ENCODE measurements at regions not wholly inside any gene's neighbourhood (a gene's known extent, or its start where the extent isn't known, plus 50 kb on each side); places are given as distances from the start of the nearest gene placed in this dataset.
A peak's percentile ranks its signal among the peaks of the same experiment; 100 is the strongest.

- no peaks in the 10 kb centered on the region for H3K9me3 ChIP-seq (ENCODE audit: insufficient read depth, low read length, severe bottlenecking)
- no peak overlapping the region for H3K4me2 ChIP-seq (ENCODE audit: insufficient read depth, low read length)
- H3K27ac ChIP-seq (ENCODE audit: low read length), result no peak overlapping the region
- no peaks in the 10 kb centered on the region for H4K20me1 ChIP-seq (ENCODE audit: insufficient read depth, low read length)
- no peak overlapping the region for H3K9ac ChIP-seq (ENCODE audit: low read depth, low read length)
- no peak overlapping the region for H3K4me3 ChIP-seq (ENCODE audit: low read depth in 1 of 2, low read length in 2 of 2)
- TF ChIP-seq EZH2 (IDR thresholded peaks at IDR 0.05; ENCODE audit: borderline replicate concordance, low read depth, low read length, severe bottlenecking) (no peak), CTCF (IDR thresholded peaks at IDR 0.05; ENCODE audit: borderline replicate concordance, extremely low read depth, low read length, poor library complexity, severe bottlenecking) (peak; percentile 71)
- ATAC-seq (ENCODE audit: insufficient read depth, low read depth) (peak; percentile 67; the same call in 2 of the 3 replicates), DNase-seq (no peak)
- no peaks in the 10 kb centered on the region for H3K4me1 ChIP-seq (ENCODE audit: insufficient read depth, low read length)
- no peaks in the 10 kb centered on the region for H3K36me3 ChIP-seq (ENCODE audit: insufficient read depth, low read length)
- H3K27me3 ChIP-seq (ENCODE audit: insufficient read depth, low read length, poor library complexity), result no peaks in the 10 kb centered on the region
- H3K79me2 ChIP-seq (ENCODE audit: insufficient read depth, low read length), result no peaks in the 10 kb centered on the region
- no peak overlapping the region for H2AFZ ChIP-seq (ENCODE audit: low read depth, low read length)
Measured at GRCh38 chr10:51001587-51001986, 72.7 kb upstream of the PRKG1 start.

GRCh38 chr10:51002469-51002868 is 71.8 kb upstream of the PRKG1 start:
- Histone ChIP-seq H3K27ac (ENCODE audit: low read length) (no peak overlapping the region), H3K4me3 (ENCODE audit: low read depth in 1 of 2, low read length in 2 of 2) (no peak overlapping the region), H3K4me2 (ENCODE audit: insufficient read depth, low read length) (no peak overlapping the region), H3K4me1 (ENCODE audit: insufficient read depth, low read length) (no peaks in the 10 kb centered on the region), H3K9ac (ENCODE audit: low read depth, low read length) (no peak overlapping the region), H3K79me2 (ENCODE audit: insufficient read depth, low read length) (no peaks in the 10 kb centered on the region), H3K36me3 (ENCODE audit: insufficient read depth, low read length) (no peaks in the 10 kb centered on the region), H2AFZ (ENCODE audit: low read depth, low read length) (no peak overlapping the region), H4K20me1 (ENCODE audit: insufficient read depth, low read length) (no peaks in the 10 kb centered on the region), H3K27me3 (ENCODE audit: insufficient read depth, low read length, poor library complexity) (no peaks in the 10 kb centered on the region), H3K9me3 (ENCODE audit: insufficient read depth, low read length, severe bottlenecking) (no peaks in the 10 kb centered on the region)
- DNase-seq (no peak), ATAC-seq (ENCODE audit: insufficient read depth, low read depth) (no peak)
- TF ChIP-seq EZH2 (IDR thresholded peaks at IDR 0.05; ENCODE audit: borderline replicate concordance, low read depth, low read length, severe bottlenecking), result no peak
- no peak for TF ChIP-seq CTCF (IDR thresholded peaks at IDR 0.05; ENCODE audit: borderline replicate concordance, extremely low read depth, low read length, poor library complexity, severe bottlenecking)

DNA sequence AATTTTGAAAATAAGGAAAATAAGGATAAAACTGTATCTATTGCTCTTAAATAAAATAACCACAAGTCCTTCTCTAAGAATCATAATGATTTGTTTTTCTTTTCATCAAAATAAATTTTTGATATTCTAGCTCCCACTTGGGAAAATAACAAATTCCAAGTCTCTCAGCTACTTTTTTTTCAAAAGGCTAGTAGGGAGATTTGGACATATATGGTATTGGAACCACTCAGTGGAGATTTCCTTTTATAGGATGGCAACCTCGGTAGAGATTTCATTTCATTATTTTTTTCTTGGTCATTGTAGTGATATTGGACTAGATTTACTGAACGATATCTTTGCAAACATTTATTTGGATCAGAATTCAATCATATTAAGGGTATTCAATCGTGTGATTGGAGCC is 69.5 kb upstream of the PRKG1 start:
- Histone ChIP-seq H3K27ac (ENCODE audit: low read length) (no peak overlapping the region), H3K4me3 (ENCODE audit: low read depth in 1 of 2, low read length in 2 of 2) (no peak overlapping the region), H3K9ac (ENCODE audit: low read depth, low read length) (no peak overlapping the region), H3K4me1 (ENCODE audit: insufficient read depth, low read length) (no peaks in the 10 kb centered on the region), H3K79me2 (ENCODE audit: insufficient read depth, low read length) (no peaks in the 10 kb centered on the region), H3K4me2 (ENCODE audit: insufficient read depth, low read length) (no peak overlapping the region), H4K20me1 (ENCODE audit: insufficient read depth, low read length) (no peaks in the 10 kb centered on the region), H3K27me3 (ENCODE audit: insufficient read depth, low read length, poor library complexity) (no peaks in the 10 kb centered on the region), H2AFZ (ENCODE audit: low read depth, low read length) (no peak overlapping the region), H3K36me3 (ENCODE audit: insufficient read depth, low read length) (no peaks in the 10 kb centered on the region), H3K9me3 (ENCODE audit: insufficient read depth, low read length, severe bottlenecking) (no peaks in the 10 kb centered on the region)
- ATAC-seq (ENCODE audit: insufficient read depth, low read depth) (no peak), DNase-seq (no peak)
- TF ChIP-seq CTCF (IDR thresholded peaks at IDR 0.05; ENCODE audit: borderline replicate concordance, extremely low read depth, low read length, poor library complexity, severe bottlenecking) (no peak), EZH2 (IDR thresholded peaks at IDR 0.05; ENCODE audit: borderline replicate concordance, low read depth, low read length, severe bottlenecking) (no peak)

GRCh38 chr10:51005551-51005950 is 68.7 kb upstream of the PRKG1 start:
- Histone ChIP-seq H3K9ac (ENCODE audit: low read depth, low read length) (no peak overlapping the region), H3K9me3 (ENCODE audit: insufficient read depth, low read length, severe bottlenecking) (no peaks in the 10 kb centered on the region), H3K79me2 (ENCODE audit: insufficient read depth, low read length) (no peaks in the 10 kb centered on the region), H3K27me3 (ENCODE audit: insufficient read depth, low read length, poor library complexity) (no peaks in the 10 kb centered on the region), H4K20me1 (ENCODE audit: insufficient read depth, low read length) (no peaks in the 10 kb centered on the region), H3K36me3 (ENCODE audit: insufficient read depth, low read length) (no peaks in the 10 kb centered on the region), H2AFZ (ENCODE audit: low read depth, low read length) (no peak overlapping the region), H3K4me2 (ENCODE audit: insufficient read depth, low read length) (no peak overlapping the region), H3K4me1 (ENCODE audit: insufficient read depth, low read length) (no peaks in the 10 kb centered on the region), H3K27ac (ENCODE audit: low read length) (no peak overlapping the region), H3K4me3 (ENCODE audit: low read depth in 1 of 2, low read length in 2 of 2) (no peak overlapping the region)
- no peak for TF ChIP-seq EZH2 (IDR thresholded peaks at IDR 0.05; ENCODE audit: borderline replicate concordance, low read depth, low read length, severe bottlenecking)
- no peak for TF ChIP-seq CTCF (IDR thresholded peaks at IDR 0.05; ENCODE audit: borderline replicate concordance, extremely low read depth, low read length, poor library complexity, severe bottlenecking)
- ATAC-seq (ENCODE audit: insufficient read depth, low read depth) (no peak), DNase-seq (no peak)
